ENCODE measurements at regions not wholly inside any gene's neighbourhood (a gene's known extent, or its start where the extent isn't known, plus 50 kb on each side); places are given as distances from the start of the nearest gene placed in this dataset.
A peak's percentile ranks its signal among the peaks of the same experiment; 100 is the strongest.

DNA sequence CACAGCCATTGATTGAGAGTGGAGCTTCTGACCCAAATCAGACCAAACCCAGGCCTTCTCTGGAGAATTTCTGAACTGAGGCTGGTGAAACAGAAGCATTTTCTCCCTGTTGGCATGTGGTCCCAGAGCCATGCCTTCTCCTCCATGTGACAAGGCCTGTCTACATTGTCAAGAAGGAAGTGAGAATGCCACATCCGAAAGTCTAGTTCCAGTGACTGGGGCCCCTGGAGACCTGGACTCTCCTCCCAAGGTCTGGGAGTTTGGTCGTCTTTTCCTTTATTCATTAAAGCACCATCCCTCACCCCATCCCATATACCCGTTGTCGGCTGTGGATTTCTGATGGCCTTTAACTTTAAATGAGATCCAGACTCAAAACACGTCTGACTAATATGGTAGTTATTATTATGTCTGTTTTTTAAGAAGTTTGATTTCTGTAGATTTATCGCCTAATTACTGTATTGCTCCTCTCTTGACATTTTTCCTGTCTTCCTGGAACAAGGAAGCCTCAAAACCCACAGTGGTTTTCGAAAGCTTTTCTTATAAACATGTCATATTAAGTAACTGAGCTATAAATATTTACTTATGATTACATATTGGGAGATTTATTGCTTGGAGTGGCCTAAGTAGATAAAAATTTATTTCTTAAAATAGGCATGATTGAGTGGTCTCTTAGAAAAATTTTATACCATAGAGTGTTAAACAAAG lies 128.3 kb upstream of the FRY start (continued):
- TF ChIP-seq, protein P1, sequence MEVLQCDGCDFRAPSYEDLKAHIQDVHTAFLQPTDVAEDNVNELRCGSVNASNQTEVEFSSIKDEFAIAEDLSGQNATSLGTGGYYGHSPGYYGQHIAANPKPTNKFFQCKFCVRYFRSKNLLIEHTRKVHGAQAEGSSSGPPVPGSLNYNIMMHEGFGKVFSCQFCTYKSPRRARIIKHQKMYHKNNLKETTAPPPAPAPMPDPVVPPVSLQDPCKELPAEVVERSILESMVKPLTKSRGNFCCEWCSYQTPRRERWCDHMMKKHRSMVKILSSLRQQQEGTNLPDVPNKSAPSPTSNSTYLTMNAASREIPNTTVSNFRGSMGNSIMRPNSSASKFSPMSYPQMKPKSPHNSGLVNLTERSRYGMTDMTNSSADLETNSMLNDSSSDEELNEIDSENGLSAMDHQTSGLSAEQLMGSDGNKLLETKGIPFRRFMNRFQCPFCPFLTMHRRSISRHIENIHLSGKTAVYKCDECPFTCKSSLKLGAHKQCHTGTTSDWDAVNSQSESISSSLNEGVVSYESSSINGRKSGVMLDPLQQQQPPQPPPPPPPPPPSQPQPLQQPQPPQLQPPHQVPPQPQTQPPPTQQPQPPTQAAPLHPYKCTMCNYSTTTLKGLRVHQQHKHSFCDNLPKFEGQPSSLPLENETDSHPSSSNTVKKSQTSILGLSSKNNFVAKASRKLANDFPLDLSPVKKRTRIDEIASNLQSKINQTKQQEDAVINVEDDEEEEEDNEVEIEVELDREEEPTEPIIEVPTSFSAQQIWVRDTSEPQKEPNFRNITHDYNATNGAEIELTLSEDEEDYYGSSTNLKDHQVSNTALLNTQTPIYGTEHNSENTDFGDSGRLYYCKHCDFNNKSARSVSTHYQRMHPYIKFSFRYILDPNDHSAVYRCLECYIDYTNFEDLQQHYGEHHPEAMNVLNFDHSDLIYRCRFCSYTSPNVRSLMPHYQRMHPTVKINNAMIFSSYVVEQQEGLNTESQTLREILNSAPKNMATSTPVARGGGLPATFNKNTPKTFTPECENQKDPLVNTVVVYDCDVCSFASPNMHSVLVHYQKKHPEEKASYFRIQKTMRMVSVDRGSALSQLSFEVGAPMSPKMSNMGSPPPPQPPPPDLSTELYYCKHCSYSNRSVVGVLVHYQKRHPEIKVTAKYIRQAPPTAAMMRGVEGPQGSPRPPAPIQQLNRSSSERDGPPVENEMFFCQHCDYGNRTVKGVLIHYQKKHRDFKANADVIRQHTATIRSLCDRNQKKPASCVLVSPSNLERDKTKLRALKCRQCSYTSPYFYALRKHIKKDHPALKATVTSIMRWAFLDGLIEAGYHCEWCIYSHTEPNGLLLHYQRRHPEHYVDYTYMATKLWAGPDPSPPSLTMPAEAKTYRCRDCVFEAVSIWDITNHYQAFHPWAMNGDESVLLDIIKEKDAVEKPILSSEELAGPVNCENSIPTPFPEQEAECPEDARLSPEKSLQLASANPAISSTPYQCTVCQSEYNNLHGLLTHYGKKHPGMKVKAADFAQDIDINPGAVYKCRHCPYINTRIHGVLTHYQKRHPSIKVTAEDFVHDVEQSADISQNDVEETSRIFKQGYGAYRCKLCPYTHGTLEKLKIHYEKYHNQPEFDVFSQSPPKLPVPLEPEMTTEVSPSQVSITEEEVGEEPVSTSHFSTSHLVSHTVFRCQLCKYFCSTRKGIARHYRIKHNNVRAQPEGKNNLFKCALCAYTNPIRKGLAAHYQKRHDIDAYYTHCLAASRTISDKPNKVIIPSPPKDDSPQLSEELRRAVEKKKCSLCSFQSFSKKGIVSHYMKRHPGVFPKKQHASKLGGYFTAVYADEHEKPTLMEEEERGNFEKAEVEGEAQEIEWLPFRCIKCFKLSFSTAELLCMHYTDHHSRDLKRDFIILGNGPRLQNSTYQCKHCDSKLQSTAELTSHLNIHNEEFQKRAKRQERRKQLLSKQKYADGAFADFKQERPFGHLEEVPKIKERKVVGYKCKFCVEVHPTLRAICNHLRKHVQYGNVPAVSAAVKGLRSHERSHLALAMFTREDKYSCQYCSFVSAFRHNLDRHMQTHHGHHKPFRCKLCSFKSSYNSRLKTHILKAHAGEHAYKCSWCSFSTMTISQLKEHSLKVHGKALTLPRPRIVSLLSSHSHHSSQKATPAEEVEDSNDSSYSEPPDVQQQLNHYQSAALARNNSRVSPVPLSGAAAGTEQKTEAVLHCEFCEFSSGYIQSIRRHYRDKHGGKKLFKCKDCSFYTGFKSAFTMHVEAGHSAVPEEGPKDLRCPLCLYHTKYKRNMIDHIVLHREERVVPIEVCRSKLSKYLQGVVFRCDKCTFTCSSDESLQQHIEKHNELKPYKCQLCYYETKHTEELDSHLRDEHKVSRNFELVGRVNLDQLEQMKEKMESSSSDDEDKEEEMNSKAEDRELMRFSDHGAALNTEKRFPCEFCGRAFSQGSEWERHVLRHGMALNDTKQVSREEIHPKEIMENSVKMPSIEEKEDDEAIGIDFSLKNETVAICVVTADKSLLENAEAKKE (CRISPR knock-in tag; IDR thresholded peaks at IDR 0.05): no peak
- TF ChIP-seq EZH2phosphoT487 (IDR thresholded peaks at IDR 0.05; ENCODE audit: unreplicated experiment) (no peak), STAT1 (IDR thresholded peaks at IDR 0.05; ENCODE audit: unreplicated experiment) (no peak), ZNF114 (CRISPR knock-in tag; IDR thresholded peaks at IDR 0.05) (no peak)

DNA sequence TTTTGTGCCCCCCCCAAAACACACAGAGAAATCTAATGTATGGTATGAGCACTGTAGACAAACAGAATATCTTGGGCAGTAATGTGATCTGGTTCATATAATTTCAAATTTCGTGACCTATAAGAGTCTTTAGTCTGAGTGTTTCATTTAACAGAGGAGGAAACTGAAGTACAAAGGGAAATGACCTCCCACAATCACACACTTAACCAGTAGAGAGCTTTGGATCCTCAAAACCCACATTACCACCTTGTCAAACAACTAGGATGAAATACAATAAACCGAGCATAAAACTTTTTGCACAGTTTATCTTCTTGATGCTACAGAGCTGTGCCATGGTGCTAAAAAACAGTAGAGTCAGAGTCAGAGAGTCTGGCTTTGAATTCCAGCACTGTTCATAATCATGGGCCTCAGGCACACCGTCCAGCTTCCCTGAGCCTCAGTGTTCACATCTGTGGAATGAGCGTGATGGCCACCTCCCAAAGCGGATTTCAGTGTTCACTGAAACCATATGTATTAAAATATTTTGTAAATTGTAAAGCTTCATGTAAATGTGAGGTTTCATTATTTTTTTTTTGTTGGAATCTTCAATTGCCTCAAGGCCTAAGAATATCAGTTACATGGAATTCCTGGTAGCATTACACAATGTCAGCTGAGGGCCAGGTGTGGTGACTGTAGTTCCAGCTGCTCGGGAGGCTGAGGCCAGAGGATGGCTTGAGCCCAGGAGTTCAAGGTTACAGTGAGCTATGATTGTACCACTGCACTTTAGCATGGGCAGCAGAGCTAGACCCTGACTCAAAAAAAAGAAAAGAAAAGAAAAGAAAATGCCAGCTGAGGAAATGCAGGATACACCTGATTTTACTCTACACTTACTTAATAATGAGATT lies 126.4 kb upstream of the FRY start:
- Mint-ChIP-seq H3K27ac (no peak overlapping the region), H3K4me1 (peaks cover 25% of the 10 kb centered on the region), H3K36me3 (ENCODE audit: low read depth) (no peaks in the 10 kb centered on the region), H3K9me3 (no peaks in the 10 kb centered on the region; the same call in 2 of the 3 replicates), H3K4me3 (no peak overlapping the region), H3K27me3 (ENCODE audit: insufficient read depth, low read depth, poor library complexity) (no peaks in the 10 kb centered on the region)
- Histone ChIP-seq H3K4me3 (no peak overlapping the region), H4K20me1 (replicated peaks; ENCODE audit: insufficient read depth) (no peaks in the 10 kb centered on the region), H3K4me2 (peak overlapping the region; percentile 37), H3K79me2 (replicated peaks; ENCODE audit: insufficient read depth) (no peaks in the 10 kb centered on the region), H3K36me3 (ENCODE audit: insufficient read depth) (no peaks in the 10 kb centered on the region), H2AFZ (no peak overlapping the region), H3K27ac (ENCODE audit: low read depth) (no peak overlapping the region), H3K27me3 (ENCODE audit: insufficient read depth) (no peaks in the 10 kb centered on the region), H3K4me1 (ENCODE audit: insufficient read depth) (peaks cover 17% of the 10 kb centered on the region), H3F3A (replicated peaks; ENCODE audit: low read depth) (no peaks in the 10 kb centered on the region), H3K9me2 (ENCODE audit: insufficient read depth) (no peaks in the 10 kb centered on the region)
- ATAC-seq (no peak), DNase-seq (ENCODE audit: low spot score) (no peak)
- TF ChIP-seq JUNB (IDR thresholded peaks at IDR 0.05; ENCODE audit: unreplicated experiment): no peak
- TF ChIP-seq POLR2AphosphoS5 (IDR thresholded peaks at IDR 0.05; ENCODE audit: low read depth): no peak
- TF ChIP-seq, protein P2, sequence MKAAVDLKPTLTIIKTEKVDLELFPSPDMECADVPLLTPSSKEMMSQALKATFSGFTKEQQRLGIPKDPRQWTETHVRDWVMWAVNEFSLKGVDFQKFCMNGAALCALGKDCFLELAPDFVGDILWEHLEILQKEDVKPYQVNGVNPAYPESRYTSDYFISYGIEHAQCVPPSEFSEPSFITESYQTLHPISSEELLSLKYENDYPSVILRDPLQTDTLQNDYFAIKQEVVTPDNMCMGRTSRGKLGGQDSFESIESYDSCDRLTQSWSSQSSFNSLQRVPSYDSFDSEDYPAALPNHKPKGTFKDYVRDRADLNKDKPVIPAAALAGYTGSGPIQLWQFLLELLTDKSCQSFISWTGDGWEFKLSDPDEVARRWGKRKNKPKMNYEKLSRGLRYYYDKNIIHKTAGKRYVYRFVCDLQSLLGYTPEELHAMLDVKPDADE (IDR thresholded peaks at IDR 0.05): no peak
- no peak for TF ChIP-seq NANOG (IDR thresholded peaks at IDR 0.05; ENCODE audit: borderline replicate concordance)
- no peak for TF ChIP-seq STAT1 (IDR thresholded peaks at IDR 0.05; ENCODE audit: unreplicated experiment)
- TF ChIP-seq ZNF114 (CRISPR knock-in tag; IDR thresholded peaks at IDR 0.05): no peak
- TF ChIP-seq, protein P3, sequence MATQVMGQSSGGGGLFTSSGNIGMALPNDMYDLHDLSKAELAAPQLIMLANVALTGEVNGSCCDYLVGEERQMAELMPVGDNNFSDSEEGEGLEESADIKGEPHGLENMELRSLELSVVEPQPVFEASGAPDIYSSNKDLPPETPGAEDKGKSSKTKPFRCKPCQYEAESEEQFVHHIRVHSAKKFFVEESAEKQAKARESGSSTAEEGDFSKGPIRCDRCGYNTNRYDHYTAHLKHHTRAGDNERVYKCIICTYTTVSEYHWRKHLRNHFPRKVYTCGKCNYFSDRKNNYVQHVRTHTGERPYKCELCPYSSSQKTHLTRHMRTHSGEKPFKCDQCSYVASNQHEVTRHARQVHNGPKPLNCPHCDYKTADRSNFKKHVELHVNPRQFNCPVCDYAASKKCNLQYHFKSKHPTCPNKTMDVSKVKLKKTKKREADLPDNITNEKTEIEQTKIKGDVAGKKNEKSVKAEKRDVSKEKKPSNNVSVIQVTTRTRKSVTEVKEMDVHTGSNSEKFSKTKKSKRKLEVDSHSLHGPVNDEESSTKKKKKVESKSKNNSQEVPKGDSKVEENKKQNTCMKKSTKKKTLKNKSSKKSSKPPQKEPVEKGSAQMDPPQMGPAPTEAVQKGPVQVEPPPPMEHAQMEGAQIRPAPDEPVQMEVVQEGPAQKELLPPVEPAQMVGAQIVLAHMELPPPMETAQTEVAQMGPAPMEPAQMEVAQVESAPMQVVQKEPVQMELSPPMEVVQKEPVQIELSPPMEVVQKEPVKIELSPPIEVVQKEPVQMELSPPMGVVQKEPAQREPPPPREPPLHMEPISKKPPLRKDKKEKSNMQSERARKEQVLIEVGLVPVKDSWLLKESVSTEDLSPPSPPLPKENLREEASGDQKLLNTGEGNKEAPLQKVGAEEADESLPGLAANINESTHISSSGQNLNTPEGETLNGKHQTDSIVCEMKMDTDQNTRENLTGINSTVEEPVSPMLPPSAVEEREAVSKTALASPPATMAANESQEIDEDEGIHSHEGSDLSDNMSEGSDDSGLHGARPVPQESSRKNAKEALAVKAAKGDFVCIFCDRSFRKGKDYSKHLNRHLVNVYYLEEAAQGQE (IDR thresholded peaks at IDR 0.05; ENCODE audit: unreplicated experiment): no peak
- TF ChIP-seq CREB1 (CRISPR knock-in tag; IDR thresholded peaks at IDR 0.05; ENCODE audit: low read depth): no peak

Measured in GM23338 (cell line).